ENCODE measurements at regions not wholly inside any gene's neighbourhood (a gene's known extent, or its start where the extent isn't known, plus 50 kb on each side); places are given as distances from the start of the nearest gene placed in this dataset.

DNA sequence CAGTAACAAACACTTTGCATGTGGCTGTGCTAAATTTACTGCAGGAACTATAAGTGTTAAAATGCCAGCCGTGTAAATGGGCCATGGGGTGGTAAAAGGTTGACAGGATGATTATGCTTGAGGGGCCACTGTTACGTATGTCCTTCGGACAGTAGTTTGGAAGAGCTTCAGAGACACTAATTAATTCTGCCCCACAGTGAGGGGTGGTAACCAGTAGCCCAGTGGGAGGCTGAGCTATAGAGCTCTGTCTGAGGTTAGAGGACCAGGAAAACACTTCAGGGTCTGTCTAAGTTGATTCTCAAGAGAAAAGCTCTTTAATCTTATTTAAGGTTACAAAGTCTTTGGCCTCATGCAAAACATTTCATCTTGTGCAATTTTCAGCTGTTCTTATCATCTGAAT, 176.6 kb downstream of the DMRTA1 start:
- dilution Hi-C loops (cut with MboI; ENCODE audit: extremely low pct_ligation_motif_present, low sequenced_read_pairs) = no loop called here
- Histone ChIP-seq H3K27ac (ENCODE audit: control insufficient read depth, insufficient read depth, low read length) (no peak overlapping the region), H3K4me1 (ENCODE audit: control insufficient read depth, extremely low read depth, insufficient read depth, low read length) (no peaks in the 10 kb centered on the region), H3K36me3 (ENCODE audit: control insufficient read depth in 2 of 2, extremely low read depth in 1 of 2, insufficient read depth in 2 of 2, low read length in 2 of 2) (no peaks in the 10 kb centered on the region), H3K79me2 (ENCODE audit: control insufficient read depth, insufficient read depth, low read length) (no peaks in the 10 kb centered on the region), H2AFZ (ENCODE audit: control insufficient read depth, low read length) (no peak overlapping the region), H3K9me1 (ENCODE audit: control insufficient read depth, extremely low read depth, insufficient read depth, low read length) (no peaks in the 10 kb centered on the region), H3K9ac (ENCODE audit: control insufficient read depth, extremely low read depth, insufficient read depth, low read length) (no peak overlapping the region), H3K9me3 (ENCODE audit: control insufficient read depth, low read depth, low read length) (no peaks in the 10 kb centered on the region), H4K20me1 (ENCODE audit: control insufficient read depth, extremely low read depth, insufficient read depth, low read length) (no peaks in the 10 kb centered on the region), H3K27me3 (ENCODE audit: control insufficient read depth, extremely low read depth, insufficient read depth, low read length) (no peaks in the 10 kb centered on the region), H3K4me2 (ENCODE audit: control insufficient read depth, extremely low read depth, insufficient read depth, low read depth, low read length) (no peak overlapping the region), H3K4me3 (ENCODE audit: control insufficient read depth in 2 of 3, extremely low read depth in 1 of 3, insufficient read depth in 2 of 3, low read depth in 1 of 3, low read length in 3 of 3) (no peak overlapping the region)
- FAIRE-seq (no peak), DNase-seq (ENCODE audit: low read depth, low spot score) (no peak)
- no peak for TF ChIP-seq EZH2 (IDR thresholded peaks at IDR 0.05; ENCODE audit: low read length)
- TF ChIP-seq, protein P1, sequence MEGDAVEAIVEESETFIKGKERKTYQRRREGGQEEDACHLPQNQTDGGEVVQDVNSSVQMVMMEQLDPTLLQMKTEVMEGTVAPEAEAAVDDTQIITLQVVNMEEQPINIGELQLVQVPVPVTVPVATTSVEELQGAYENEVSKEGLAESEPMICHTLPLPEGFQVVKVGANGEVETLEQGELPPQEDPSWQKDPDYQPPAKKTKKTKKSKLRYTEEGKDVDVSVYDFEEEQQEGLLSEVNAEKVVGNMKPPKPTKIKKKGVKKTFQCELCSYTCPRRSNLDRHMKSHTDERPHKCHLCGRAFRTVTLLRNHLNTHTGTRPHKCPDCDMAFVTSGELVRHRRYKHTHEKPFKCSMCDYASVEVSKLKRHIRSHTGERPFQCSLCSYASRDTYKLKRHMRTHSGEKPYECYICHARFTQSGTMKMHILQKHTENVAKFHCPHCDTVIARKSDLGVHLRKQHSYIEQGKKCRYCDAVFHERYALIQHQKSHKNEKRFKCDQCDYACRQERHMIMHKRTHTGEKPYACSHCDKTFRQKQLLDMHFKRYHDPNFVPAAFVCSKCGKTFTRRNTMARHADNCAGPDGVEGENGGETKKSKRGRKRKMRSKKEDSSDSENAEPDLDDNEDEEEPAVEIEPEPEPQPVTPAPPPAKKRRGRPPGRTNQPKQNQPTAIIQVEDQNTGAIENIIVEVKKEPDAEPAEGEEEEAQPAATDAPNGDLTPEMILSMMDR (optimal IDR thresholded peaks at IDR 0.05 in 1 of 3, IDR thresholded peaks at IDR 0.05 in 1 of 3, conservative IDR thresholded peaks at IDR 0.05 in 1 of 3; ENCODE audit: extremely low read depth in 1 of 3, insufficient read depth in 2 of 3, low read length in 3 of 3) = no peak

DNA sequence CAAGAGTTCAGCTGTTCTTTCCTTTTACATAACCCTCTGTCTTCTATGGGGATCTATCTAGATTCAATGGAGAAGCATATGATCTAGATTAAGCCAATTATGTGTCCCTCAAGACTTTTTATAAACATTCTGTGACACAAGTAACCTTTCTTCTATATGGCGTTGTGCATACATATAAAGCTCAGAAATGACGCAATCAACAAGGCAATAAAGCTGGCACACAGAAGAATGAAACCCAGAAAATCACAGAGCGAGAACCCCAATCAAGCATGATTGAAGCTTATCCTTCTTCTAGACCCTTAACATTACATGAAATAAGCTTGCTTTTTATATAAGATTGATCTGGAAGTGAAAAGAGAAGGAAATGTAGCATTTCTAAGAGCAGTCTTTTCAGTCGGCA, 178.9 kb downstream of the DMRTA1 start:
- TF ChIP-seq, protein P1 (optimal IDR thresholded peaks at IDR 0.05 in 1 of 3, IDR thresholded peaks at IDR 0.05 in 1 of 3, conservative IDR thresholded peaks at IDR 0.05 in 1 of 3; ENCODE audit: extremely low read depth in 1 of 3, insufficient read depth in 2 of 3, low read length in 3 of 3) = no peak
- no peak for TF ChIP-seq EZH2 (IDR thresholded peaks at IDR 0.05; ENCODE audit: low read length)
- Histone ChIP-seq H3K9ac (ENCODE audit: control insufficient read depth, extremely low read depth, insufficient read depth, low read length) (no peak overlapping the region), H3K36me3 (ENCODE audit: control insufficient read depth in 2 of 2, extremely low read depth in 1 of 2, insufficient read depth in 2 of 2, low read length in 2 of 2) (no peaks in the 10 kb centered on the region), H2AFZ (ENCODE audit: control insufficient read depth, low read length) (no peak overlapping the region), H3K9me3 (ENCODE audit: control insufficient read depth, low read depth, low read length) (no peaks in the 10 kb centered on the region), H3K9me1 (ENCODE audit: control insufficient read depth, extremely low read depth, insufficient read depth, low read length) (no peaks in the 10 kb centered on the region), H4K20me1 (ENCODE audit: control insufficient read depth, extremely low read depth, insufficient read depth, low read length) (no peaks in the 10 kb centered on the region), H3K79me2 (ENCODE audit: control insufficient read depth, insufficient read depth, low read length) (no peaks in the 10 kb centered on the region), H3K4me3 (ENCODE audit: control insufficient read depth in 2 of 3, extremely low read depth in 1 of 3, insufficient read depth in 2 of 3, low read depth in 1 of 3, low read length in 3 of 3) (no peak overlapping the region), H3K4me1 (ENCODE audit: control insufficient read depth, extremely low read depth, insufficient read depth, low read length) (no peaks in the 10 kb centered on the region), H3K27ac (ENCODE audit: control insufficient read depth, insufficient read depth, low read length) (no peak overlapping the region), H3K27me3 (ENCODE audit: control insufficient read depth, extremely low read depth, insufficient read depth, low read length) (no peaks in the 10 kb centered on the region), H3K4me2 (ENCODE audit: control insufficient read depth, extremely low read depth, insufficient read depth, low read depth, low read length) (no peak overlapping the region)
- no peak for DNase-seq (ENCODE audit: low read depth, low spot score)
- dilution Hi-C loops (cut with MboI; ENCODE audit: extremely low pct_ligation_motif_present, low sequenced_read_pairs) = no loop called here
- FAIRE-seq = no peak
